BJ (cell line): ENCODE measurements at regions not wholly inside any gene's neighbourhood (a gene's known extent, or its start where the extent isn't known, plus 50 kb on each side); places are given as distances from the start of the nearest gene placed in this dataset.
A peak's percentile ranks its signal among the peaks of the same experiment; 100 is the strongest.

Experiments used
- CTCF ChIA-PET: fragments of 350-600 bp; formaldehyde crosslinking; extraction: SDS; loops from one replicate; lab custom pipeline; 2021; ENCODE audit warnings: antibody characterized with exemption, inconsistent platforms; lab: Yijun Ruan, JAX
- POLR2A ChIA-PET: fragments of 300-600 bp; sonication (Branson Sonifier 250); formaldehyde crosslinking; extraction: SDS; loops from one replicate; lab custom pipeline; 2021; ENCODE audit warnings: antibody characterized with exemption; lab: Charles Lee
- DNase-seq: peaks from one replicate; pipeline ENCODE4 v3.0.0-alpha.2; 2011; ENCODE audit warnings: low read depth
- H3K27me3 ChIP-seq: 2 replicates; pipeline ENCODE4 v1.6.0; 2011; ENCODE audit warnings: low read length; ENCODE audit not compliant: control insufficient read depth, insufficient read depth
- H3K36me3 ChIP-seq: 2 replicates; pipeline ENCODE4 v1.5.1; 2011; ENCODE audit warnings: low read length; ENCODE audit not compliant: control insufficient read depth, insufficient read depth
- H3K4me3 ChIP-seq: 2 replicates; pipeline ENCODE4 v1.5.1; 2011; ENCODE audit warnings: low read depth, mild to moderate bottlenecking, control low read depth, low read length
- TF ChIP-seq, protein P1 (sequence below): IDR thresholded peaks from 2 replicates; pipeline ENCODE4 v1.5.1; 2011; ENCODE audit warnings: low read depth, mild to moderate bottlenecking, control low read depth, inconsistent platforms, low read length, moderate library complexity; ENCODE audit not compliant: insufficient read depth

DNA sequence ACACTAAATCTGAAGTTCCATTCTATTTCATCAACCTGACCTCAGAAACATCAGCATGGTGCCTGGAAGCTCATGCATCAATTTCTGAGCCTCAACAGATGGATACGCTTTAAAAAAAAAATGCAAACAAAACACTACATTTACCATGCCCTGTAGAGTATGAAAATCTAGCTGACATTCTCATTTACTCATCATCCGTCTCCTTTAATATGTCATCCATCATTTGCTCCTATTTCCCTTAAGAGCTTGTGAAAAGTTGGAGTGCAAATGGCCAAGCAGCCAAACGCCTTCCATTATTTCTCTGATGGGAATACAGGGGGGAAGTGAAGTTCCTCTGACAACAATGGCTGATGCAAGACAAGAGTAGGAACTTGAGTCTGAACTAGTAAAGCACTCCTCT is 295.0 kb downstream of the TGFB2 start:
- TF ChIP-seq, protein P1, sequence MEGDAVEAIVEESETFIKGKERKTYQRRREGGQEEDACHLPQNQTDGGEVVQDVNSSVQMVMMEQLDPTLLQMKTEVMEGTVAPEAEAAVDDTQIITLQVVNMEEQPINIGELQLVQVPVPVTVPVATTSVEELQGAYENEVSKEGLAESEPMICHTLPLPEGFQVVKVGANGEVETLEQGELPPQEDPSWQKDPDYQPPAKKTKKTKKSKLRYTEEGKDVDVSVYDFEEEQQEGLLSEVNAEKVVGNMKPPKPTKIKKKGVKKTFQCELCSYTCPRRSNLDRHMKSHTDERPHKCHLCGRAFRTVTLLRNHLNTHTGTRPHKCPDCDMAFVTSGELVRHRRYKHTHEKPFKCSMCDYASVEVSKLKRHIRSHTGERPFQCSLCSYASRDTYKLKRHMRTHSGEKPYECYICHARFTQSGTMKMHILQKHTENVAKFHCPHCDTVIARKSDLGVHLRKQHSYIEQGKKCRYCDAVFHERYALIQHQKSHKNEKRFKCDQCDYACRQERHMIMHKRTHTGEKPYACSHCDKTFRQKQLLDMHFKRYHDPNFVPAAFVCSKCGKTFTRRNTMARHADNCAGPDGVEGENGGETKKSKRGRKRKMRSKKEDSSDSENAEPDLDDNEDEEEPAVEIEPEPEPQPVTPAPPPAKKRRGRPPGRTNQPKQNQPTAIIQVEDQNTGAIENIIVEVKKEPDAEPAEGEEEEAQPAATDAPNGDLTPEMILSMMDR = no peak
- Histone ChIP-seq H3K36me3 (no peaks in the 10 kb centered on the region), H3K4me3 (no peak overlapping the region), H3K27me3 (no peaks in the 10 kb centered on the region)
- DNase-seq = no peak
- POLR2A ChIA-PET = interaction anchor here (0.6 kb wide), 1 partner anchor 37 kb away, joined by 10 read pairs; no protein-coding TSS in a partner anchor
- CTCF ChIA-PET = no interaction called here

DNA sequence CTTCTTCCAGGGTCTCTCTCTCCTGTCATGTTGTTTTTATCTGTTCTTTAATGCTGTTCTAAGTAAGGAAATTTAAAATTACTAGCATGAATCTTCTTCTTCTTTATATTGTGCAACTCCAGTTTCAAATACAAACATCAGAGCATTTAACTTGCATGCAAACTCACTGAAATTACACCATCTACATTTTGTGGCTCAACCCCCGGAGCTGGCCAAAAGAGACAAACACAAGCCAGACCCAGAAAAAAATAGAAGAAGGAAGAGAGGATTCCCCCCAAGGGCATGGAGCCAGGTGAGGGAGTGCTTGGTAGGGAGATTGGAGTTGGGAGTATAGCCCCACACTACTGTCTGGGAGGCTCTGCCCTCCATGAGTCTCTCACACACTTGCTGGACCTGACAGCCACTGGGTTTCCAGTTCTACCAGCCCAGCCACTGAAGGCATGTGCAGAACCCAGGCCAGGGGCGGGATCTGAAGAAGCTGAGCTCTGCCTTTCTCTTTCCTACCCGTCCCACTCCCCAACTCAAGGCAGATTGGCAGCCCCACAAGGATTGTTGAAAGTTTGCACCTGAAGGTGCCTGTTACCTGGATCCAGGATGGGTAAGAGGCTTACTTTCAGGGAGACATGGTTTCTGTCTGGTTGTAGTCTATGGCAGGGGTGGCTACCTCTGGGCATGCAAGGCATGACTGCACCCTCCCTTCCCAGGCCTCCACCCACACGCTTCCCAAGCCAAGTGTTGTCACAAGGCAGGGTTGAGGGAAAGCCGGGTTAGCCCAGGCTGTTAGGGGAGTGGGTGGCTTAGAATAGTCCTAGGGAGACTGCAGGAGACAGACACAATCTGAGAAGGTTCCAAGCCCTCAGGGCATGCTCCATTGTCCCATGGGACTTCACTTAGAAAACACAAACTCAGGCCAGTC is 297.2 kb downstream of the TGFB2 start:
- DNase-seq = peak; percentile 23
- Histone ChIP-seq H3K27me3 (no peaks in the 10 kb centered on the region), H3K4me3 (no peak overlapping the region), H3K36me3 (no peaks in the 10 kb centered on the region)
- TF ChIP-seq, protein P1 = no peak
- POLR2A ChIA-PET = no interaction called here
- CTCF ChIA-PET = interaction anchor here (0.9 kb wide), 1 partner anchor 10 kb away, joined by 3 read pairs; no protein-coding TSS in a partner anchor

DNA sequence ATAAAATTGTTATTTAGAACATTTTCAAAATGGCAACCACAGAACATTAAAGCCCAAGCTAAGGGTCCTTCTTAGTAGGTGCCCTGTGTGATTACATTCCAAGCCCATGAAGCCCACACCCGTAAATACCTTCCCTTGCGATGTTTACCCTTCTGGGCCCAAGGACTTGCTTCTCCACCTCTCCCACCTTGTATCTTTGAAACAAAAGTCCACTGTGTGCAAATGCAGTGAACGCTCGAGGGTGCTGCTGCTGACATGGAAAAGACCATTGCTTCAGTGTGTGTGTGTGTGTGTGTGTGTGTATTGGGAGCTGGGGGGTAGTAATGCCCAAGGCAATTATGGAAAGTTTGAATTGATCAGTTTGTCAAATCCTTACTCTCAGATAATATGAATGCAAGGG is 298.1 kb downstream of the TGFB2 start:
- POLR2A ChIA-PET = no interaction called here
- H3K4me3 ChIP-seq = no peak overlapping the region
- H3K36me3 ChIP-seq = no peaks in the 10 kb centered on the region
- CTCF ChIA-PET = no interaction called here
- no peaks in the 10 kb centered on the region for H3K27me3 ChIP-seq
- TF ChIP-seq, protein P1 = no peak
- DNase-seq = no peak

DNA sequence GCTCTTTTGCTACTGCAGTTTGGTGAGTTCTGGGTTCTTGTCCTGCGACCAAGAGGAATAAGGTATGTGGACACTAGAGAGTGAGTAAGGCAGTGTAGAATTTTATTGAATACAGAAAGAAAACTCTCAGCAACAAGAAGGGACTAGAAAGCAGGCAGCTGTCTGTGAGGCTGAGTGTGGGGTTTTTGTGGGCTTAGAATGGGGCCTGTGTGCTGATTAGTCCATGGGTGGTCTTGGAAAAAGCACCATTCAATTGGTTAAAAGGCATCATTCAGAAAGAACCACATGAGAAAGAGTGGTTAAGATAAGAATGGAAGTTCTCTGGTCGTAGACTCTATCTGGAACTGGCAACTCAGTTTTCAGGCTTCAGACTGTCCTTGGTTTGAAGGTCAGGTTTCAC is 298.8 kb downstream of the TGFB2 start:
- CTCF ChIA-PET = no interaction called here

DNA sequence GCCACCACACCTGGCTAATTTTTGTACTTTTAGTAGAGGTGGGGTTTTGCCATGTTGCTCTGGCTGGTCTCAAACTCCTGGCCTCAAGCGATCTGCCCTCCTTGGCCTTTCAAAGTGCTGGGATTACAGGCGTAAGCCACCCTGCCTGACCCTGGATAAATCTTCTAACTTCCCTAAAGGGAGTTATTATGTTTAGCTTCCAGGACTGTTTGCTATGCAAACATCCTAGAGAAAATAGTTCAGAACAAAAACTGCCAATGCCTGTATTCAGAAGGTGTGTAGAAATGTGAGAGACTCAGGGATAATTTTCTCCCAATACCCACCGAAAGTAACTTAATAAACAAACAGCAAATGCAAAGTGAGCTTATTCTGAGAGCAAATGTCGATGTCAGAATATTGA is 301.2 kb downstream of the TGFB2 start:
- H3K4me3 ChIP-seq = no peak overlapping the region
- DNase-seq = no peak
- TF ChIP-seq, protein P1 = no peak
- no peaks in the 10 kb centered on the region for H3K27me3 ChIP-seq
- POLR2A ChIA-PET = no interaction called here
- CTCF ChIA-PET = no interaction called here
- no peaks in the 10 kb centered on the region for H3K36me3 ChIP-seq

More for the DNA sequence above, 298.8 kb downstream of the TGFB2 start:
- no peak overlapping the region for H3K4me3 ChIP-seq
- H3K27me3 ChIP-seq = no peaks in the 10 kb centered on the region
- POLR2A ChIA-PET = no interaction called here
- no peaks in the 10 kb centered on the region for H3K36me3 ChIP-seq
- TF ChIP-seq, protein P1 = no peak
- DNase-seq = no peak
